ENCODE measurements at regions not wholly inside any gene's neighbourhood (a gene's known extent, or its start where the extent isn't known, plus 50 kb on each side); places are given as distances from the start of the nearest gene placed in this dataset.

GRCh38 chr1:113325022-113325421, 65.3 kb upstream of the MAGI3 start:
- TF ChIP-seq, protein P1, sequence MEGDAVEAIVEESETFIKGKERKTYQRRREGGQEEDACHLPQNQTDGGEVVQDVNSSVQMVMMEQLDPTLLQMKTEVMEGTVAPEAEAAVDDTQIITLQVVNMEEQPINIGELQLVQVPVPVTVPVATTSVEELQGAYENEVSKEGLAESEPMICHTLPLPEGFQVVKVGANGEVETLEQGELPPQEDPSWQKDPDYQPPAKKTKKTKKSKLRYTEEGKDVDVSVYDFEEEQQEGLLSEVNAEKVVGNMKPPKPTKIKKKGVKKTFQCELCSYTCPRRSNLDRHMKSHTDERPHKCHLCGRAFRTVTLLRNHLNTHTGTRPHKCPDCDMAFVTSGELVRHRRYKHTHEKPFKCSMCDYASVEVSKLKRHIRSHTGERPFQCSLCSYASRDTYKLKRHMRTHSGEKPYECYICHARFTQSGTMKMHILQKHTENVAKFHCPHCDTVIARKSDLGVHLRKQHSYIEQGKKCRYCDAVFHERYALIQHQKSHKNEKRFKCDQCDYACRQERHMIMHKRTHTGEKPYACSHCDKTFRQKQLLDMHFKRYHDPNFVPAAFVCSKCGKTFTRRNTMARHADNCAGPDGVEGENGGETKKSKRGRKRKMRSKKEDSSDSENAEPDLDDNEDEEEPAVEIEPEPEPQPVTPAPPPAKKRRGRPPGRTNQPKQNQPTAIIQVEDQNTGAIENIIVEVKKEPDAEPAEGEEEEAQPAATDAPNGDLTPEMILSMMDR (conservative IDR thresholded peaks at IDR 0.05): no peak
- no peak for TF ChIP-seq ZFX (IDR thresholded peaks at IDR 0.05)
